EH (cell line): ENCODE measurements at regions not wholly inside any gene's neighbourhood (a gene's known extent, or its start where the extent isn't known, plus 50 kb on each side); places are given as distances from the start of the nearest gene placed in this dataset.

Experiments used
- DNase-seq: peaks from one replicate; pipeline ENCODE4 v3.0.0-alpha.2; 2015; ENCODE audit warnings: low read depth

DNA sequence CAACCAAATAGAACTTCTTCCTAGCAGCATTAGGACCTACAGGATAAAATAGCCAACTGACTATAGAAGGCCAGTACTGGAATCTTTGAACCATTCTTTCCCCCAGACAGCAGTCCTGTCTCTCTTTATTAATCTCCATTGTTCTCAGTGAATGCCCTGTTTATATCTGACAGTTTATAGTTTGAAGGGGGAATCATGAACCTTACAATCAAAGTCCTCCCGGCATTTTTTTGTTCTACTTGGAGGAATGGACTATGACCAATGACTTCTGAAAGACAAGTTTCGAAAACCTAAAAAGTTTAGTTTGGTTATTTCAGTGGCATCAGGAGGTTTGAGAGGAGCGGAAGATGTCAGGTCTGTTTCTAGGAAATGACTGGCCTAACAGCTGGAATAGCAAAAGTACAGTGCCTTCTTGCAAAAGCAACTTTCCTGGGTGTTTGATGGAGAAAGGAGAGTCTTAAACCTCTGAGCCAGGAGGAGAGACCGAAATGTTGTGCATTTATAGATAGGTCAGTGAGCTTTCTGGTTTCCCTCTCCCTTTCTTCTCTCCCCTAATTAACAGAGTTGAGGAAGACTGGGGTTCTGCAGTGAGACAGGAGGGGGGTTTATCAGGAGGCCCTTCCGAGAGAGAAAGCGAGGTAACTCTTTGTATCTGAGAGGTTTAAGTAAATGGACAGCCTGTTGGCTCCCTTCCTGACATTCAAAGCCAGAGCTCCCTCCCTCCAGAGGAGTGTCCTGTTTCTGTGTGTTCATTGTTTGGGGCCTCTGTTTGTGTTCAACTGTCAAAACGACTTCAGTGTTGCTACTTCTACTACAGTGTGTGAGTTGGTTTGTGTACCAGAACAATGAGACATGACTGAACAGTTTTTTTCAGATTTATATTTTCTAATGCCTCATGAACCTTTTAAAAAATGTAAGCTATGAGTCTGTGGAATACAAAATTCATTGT is 383.0 kb upstream of the RARB start:
- DNase-seq = peak; percentile 30

DNA sequence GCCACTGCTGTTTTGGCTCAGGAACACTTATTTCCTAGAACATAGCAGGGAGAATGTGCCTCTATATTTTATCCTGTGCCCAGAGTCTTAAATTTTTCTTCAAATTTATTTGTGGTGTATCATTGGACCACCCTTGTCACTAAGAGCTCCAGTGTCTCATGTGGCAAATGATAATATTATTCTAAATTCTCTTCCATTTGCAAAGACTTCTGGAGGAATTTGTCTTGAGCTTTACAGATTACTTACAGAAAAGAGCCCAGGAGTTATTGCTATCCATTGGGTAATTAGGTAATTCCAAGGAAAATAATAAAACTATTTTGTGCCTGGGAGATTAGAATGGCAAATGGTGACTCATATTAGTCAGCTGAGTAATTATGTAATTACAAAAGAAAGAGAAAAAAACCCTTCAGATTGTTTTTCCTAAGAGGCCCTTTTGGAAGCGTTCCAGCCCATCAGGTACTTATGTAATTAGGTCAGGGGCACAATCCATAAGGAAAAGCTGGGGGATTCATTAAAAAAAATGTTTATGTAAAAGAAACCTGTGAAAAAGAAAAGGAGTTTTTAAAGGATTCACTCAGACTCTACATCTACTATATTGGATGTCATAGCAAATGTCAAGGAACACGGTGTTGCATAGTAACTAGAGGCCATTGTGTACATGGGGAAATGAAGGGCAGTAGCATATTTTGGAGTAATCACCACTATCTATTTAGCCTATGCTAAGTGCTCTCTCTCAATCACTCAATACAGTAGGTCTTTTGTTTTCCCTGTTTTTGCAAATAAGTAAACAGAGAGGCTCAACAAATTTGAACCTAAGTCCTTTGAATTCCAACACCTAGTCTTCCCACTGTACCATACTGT is 380.9 kb upstream of the RARB start:
- DNase-seq = peak; percentile 57

DNA sequence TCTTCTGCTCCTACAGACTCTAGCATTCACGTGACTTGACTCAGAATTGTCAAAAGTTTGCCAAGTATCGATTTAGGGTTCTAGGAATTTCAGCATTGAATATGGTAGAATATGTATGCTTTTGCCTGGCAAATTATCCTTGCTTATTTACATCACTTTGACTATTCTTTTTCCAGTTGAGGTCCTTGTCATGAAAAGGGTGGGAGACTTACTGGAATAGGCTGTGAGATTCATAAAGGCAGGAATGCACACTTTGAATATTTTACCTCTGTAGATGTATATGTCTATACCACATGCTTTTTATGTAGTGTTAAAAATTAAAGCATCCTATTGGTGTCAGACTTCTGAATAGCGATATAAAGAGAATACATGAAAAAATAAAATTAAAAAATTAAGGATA is 378.8 kb upstream of the RARB start:
- no peak for DNase-seq

DNA sequence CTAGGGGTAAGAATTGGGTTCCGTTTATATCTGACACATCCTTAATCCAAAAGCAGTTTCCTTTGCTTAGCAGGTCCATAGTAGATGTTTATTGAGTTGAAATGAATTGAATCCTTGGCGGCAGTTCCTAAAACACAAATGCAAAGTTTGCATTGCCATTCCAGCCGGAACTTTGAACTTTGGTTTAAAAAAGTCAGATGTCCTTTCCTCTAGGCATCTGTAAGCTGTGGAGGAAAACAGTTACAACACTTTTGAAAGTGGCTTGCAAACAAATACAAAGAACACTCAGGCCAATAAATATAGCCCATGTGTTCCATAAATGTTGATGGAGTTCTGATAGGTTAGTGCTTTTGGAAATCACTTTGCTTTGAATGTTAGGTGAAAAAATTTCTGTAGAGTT is 374.7 kb upstream of the RARB start:
- no peak for DNase-seq

DNA sequence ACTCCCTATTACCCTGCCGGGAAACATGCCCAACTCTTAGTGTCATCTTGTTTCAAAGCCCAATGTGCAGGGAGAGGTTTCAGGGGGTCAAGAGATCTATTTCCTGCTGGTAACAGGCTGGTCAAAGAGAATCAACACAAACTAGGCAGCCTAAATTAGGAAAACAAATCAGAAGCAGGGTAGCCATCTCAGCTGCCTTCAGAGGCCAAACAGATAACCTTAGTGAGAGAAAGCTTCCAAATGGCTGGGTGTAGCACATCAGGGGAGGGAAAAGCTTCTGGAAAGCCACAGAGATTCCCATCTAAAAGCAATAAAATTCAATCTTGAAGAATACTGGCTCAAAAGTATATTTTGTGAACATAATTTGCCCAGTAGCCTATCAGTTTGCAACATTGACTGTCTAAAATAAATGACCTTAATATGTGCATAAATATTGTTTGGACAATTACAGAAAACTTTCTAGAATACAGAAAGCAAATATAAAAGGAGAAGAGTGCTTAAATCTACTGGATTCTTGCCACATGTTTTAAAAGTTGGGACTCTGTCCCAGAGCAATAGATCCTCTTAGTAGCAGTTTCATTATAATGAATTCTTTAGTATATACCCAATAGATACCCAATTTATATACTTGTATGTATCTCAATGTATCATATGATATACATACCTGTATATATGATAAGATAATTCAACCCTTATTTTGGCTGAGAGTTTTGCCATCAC is 371.9 kb upstream of the RARB start:
- DNase-seq = peak; percentile 43

DNA sequence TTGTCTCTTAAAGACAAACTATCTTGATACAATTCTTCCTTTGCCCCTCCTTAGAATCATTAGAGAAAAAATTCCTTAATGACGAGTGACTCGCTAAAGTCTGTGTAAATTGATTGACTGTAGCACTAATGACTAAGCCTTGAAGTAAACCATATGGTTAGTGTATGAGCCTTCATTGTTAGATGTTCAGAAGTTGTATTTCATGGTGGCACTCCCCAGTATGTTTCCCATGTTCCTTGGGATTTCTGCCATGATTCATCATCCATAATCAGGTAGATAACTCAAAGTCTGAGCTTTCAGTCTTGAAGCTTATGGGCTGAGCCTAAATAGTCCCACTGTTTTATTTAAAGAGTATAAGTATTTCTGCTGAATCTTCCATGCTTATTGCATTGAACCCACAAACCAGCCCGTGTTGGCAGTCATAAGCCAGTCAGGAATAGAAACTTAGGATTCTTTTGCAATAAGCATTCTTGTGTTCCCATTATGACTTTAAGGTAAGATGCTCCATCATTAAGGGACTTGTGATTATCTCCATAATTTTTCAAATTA is 371.2 kb upstream of the RARB start:
- no peak for DNase-seq

DNA sequence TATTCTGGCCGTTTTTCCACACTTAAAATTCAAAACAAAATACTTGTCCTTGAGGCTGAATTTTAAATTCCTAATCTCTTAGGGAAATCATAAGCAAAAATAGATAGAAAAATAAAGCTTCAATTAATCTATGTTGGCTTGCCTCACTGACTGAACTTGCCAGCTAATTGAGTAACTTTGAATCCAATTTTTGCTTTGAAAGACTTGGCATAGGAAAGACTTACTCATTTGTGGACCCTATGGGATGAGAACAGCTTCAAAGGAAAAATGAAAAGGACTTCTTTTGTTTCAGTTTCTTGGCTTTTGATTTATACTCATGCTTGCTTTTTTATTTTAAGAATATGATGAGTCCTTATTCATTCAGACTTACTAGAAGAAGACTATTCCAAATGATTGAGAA is 370.7 kb upstream of the RARB start:
- DNase-seq = no peak

DNA sequence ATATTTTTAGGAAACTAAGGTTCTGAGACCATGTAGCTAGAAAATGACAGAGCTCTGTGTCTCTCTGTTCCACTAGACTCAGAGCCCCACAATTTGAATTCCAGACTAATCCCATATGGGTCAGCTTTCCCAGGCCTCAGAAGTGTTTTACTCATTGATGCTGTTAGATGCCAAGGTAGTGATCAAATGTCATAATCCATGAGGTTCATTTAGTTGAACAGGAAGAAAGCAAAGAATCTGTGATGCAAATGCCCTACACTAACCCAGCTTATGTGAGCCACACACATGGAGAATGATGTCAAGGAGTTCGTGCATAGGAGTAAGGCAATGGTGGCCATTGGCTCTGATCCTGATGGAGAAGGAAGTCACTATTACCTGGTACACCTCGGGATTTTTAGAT is 363.4 kb upstream of the RARB start:
- no peak for DNase-seq

DNA sequence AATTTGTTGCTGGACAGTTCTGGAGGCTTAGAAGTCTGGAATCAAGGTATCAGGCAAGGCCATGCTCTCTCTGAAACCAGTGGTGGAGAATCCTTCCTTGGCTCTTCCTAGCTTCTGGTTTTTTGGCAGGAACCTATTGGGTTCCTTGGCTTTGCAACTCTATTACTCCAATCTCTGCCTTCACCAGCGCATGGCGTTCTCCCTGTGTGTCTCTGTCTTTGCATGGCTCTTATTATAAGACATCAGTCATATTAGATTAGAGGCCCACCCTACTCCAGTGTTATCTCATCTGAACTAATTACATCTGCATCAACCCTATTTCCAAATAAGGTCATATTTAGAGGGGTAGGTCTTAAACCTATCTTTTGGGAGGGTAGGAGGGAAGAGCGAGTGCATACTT is 358.1 kb upstream of the RARB start:
- DNase-seq = no peak

DNA sequence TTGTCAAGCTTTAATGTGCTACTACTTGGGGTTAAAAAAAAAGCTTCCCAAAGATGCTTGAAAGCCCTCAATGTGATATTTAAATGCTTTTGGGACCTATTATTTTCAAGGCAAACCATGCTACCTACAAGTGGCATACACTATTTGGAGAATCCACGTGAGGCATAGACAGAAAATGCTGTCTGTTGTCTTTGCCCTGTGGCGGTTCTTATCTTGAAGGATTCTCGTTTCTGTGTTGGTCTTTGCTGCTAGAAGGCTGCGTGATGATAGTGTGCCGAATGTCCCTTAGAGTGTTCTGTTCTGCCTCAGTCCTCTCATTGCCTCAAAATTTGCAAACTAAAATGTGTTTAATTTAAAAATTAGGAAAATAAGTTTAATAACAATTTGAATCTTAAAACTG is 356.2 kb upstream of the RARB start:
- no peak for DNase-seq

DNA sequence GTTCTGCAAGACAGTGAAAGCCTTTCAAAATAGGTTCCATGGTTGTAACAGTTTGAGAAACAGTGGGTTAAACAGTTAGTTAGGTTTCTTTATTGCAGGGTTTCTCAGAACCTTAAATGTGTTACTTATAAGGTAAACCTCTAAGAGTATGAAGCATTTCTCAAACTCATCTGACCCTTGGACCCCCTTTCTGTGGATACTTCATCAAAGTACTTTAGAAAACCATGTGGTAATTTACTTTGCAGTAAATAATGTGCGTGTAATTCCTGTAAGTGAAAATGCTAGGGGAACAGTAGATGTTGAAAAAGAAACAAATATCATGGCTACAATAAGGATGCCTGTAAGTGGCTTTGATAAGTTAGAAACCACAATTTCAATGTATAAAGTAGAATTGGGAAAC is 354.6 kb upstream of the RARB start:
- DNase-seq = no peak

DNA sequence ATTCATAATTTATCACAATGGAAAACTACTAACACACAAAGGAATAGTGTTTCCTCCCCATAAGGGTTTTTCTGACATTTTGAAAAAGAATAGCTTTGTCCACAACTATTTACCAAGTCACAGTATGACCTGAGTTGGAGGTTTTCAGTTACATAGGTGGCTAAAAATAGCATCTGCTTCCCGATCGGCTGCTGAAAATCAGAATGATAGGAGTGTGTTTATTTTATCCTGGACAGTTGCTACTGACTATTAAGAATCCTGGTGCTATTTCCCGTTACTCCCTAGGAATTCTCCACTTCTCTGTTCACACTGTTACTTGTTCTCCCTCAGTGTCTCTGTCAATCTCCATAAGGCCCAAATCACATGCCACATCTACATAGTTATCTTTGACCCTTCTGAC is 353.9 kb upstream of the RARB start:
- peak; percentile 54 for DNase-seq

DNA sequence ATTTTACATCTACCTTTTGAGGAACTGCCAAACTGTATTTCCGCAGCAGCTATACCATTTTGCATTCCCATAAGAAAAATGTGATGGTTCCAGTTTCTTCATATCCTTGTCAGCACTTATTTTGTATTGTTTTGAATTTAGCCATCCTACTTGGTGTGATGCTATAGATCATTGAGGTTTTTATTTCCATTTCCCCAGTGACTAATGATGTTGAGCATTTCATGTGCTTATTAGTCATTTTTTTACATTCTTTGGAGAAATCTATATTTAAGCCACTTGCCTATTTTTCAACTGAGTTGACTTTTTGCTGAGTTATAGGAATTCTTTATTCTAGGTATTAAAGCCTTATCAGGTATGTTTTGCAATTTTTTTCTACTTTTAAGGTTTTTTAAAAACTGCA is 347.6 kb upstream of the RARB start:
- DNase-seq = peak; percentile 49

DNA sequence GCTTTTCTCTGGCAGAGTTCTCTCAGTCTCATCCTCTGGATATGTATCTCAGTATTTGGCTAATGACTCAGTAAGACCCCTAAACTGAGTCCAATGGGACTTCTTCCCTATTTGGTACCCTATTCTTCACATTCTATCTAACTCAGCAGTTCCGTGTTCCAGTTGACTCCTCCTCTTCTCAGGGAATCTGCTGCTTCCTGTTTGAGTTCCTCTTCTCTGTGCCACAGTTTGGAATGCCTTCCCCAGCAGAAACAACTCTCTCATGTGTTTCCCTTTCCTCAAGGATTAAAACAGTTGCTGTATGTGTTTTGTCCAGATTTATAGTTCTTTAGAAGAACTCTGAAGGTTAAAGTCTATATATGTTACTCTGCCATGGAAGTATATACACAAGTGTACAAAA is 344.0 kb upstream of the RARB start:
- peak; percentile 17 for DNase-seq

DNA sequence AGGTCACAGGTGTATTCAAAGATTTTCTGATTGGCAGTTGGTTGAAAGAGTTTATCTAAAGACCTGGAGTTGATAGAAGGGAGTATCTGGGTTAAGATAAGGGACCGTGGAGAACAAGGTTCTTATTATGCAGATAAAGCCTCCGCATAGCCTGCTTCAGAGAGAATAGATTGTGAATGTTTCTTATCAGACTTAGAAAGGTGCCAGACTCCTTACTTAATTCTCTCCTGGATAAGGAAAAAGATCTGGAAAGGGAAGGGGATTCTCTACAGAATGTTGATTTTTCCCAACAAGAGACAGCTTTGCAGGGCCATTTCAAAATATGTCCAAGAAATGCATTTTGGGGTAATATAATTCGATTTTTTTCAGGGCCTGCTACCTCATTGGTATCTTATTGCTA is 341.3 kb upstream of the RARB start:
- DNase-seq = no peak

DNA sequence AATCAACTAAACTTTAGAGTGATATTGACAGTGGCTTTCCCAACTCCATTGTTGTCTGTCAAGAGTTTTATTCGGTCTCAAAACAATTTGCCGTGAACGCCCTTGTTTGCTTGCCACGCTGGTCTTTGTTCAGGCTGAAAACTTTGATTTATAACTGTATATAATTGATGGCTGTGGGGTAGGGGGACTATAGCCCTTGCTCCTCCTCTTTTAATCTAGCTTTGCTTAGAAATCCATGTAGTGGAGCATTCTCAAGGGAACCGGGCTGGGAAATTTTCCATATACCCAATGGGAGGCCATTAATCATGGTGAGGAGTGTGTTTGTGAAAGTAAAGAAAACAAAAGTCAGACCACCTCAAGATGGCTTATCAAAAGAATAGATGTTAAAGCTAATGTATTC is 339.8 kb upstream of the RARB start:
- DNase-seq = no peak

DNA sequence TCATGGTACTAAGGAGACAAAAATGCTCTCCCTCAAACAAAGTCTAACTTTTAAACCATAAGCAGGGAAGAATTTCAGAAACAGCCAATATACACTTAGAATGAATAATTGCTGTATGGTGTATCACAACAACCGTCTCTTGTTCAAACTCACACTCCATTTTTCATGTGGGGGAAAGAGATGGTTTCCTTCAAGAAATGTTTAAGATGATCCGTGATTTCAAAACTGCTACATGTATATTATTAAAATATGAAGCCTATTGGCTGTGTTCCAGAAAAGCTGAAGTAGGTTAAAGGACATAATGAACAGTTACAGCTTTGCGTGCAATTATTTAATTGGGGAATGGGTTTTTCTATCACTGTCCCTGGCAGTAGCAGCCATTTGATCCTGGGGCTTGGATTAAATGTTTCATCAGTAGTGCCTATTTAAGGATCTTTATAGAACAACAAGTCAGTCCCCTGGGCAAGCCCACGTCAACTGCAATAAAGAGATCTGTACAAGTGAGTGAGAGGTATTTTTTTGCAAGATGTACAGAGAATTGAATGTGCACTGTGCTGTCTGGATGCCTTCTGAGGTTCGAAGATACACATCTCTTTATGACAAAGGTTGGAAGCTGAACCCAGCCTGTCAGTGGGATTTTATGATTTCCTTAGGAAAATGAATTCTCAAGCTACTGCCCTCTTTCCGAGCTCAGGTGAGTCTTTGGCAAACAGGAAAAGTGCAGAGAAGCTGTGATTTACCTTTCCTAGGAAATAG is 337.2 kb upstream of the RARB start:
- no peak for DNase-seq

DNA sequence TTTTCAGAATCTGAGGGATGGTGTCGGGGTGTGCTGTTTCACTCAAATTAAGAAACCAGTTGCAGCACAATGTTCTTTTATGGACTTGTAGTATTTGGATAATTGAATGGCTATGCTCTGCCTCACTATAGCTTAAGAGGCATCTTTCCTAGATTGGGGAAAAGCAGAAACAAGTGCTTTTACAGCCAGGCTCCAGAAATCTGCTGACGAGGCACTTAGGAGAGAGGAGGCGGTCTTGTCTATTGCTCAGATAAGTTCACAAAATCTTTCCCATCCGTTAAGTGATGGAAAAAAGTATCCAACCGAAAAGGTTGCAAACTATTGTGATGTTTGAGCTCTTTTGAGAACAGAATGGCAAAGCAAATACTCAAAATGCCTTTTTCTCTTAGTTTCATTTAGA is 336.1 kb upstream of the RARB start:
- no peak for DNase-seq

DNA sequence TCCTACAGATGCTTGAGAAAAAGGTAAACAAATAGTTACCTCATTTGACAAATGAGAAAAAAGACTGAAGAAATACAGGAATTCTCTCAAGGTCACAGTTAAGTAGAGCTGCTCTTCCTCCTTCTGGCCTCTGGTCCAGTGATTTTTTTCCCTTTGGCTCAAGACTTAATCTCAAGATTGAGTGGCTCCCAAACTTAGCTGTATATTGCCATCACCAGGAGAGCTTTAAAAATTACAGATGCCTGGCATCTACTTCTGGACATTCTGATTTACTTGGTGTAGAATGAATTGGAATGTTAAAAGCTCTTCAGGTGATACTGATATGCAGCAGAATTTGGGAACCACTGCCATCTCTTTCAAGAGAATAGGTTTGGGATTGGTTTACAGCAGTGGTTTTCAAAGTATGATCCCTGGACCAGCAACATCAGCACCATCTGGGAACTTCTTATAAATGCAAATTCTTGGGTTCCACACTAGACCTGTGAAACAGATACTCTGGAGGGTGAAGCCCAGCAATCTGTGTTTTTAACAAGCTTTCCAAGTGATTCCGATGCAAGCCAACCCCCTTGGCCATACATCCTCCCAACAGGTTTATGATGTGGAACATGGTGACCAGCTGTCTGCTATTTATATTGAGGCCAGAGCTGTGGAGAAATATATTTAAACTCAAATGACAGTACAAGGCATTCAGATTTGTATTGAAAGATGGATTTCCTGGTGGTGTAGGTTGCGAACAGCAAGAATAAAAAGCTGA is 333.0 kb upstream of the RARB start:
- DNase-seq = peak; percentile 43

DNA sequence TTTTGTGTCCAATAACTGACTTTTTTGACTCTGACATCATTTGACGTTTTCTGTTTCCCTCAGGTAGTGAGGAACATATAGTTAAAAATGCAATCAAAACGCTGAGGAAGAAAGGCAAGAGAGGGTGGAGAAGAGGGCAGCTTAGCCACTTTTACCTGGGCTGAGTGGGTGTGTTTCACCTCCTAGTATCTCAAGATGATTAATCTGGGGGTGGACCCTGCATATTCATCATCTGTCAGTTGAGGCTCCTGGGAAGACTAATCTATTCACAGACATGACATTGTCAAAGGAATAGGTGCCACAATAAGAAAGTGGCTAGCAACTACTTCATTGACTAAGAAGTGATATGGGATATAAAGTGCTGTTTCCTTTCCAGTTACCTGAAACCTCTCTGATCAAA is 331.5 kb upstream of the RARB start:
- no peak for DNase-seq

DNA sequence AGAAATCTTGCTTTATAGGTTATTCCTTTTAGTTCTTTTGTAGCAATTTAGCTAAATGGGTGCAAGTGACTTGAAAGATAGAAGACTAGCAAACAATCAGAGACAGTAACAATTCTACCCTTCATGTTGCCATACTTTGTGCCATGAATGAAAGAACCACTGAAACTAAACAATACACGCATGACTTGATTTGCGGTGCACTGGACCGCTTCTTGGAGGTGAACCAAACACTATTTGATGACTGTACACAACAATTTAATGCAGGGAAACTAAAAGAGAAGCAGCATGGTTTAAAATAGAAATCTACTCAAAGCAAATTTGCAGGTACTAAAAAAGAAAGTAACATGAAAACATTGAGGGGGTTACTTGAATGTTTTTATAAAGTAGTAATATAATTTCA is 331.0 kb upstream of the RARB start:
- no peak for DNase-seq
